Neural crest cell (in vitro differentiated cells): ENCODE measurements at regions not wholly inside any gene's neighbourhood (a gene's known extent, or its start where the extent isn't known, plus 50 kb on each side); places are given as distances from the start of the nearest gene placed in this dataset.

Experiments used
- DNase-seq: peaks from one replicate; pipeline ENCODE4 v3.0.0; 2021; ENCODE audit warnings: low read depth, mixed read lengths, low spot score
- H3K27ac Mint-ChIP-seq: one replicate; pipeline ENCODE4 v1.8.0; 2021; ENCODE audit warnings: mild to moderate bottlenecking, mixed read lengths; ENCODE audit not compliant: unreplicated experiment
- H3K27me3 Mint-ChIP-seq: 2 replicates; pipeline ENCODE4 v1.8.0; 2021; ENCODE audit warnings: low read depth, mild to moderate bottlenecking, mixed read lengths
- H3K36me3 Mint-ChIP-seq: 2 replicates; pipeline ENCODE4 v1.8.0; 2021; ENCODE audit warnings: low read depth, mild to moderate bottlenecking, mixed read lengths
- H3K4me1 Mint-ChIP-seq: 2 replicates; pipeline ENCODE4 v1.8.0; 2021; ENCODE audit warnings: mixed read lengths
- H3K4me3 Mint-ChIP-seq: one replicate; pipeline ENCODE4 v1.8.0; 2021; ENCODE audit warnings: mild to moderate bottlenecking, mixed read lengths
- H3K9me3 Mint-ChIP-seq: 2 replicates; pipeline ENCODE4 v1.8.0; 2021; ENCODE audit warnings: mixed read lengths
- TF ChIP-seq, protein P1 (sequence below): fragments of 200-600 bp; sonication (generic); conservative IDR thresholded peaks from 2 replicates; pipeline ENCODE4 v1.5.0; 2021; ENCODE audit warnings: antibody characterized with exemption, mild to moderate bottlenecking

DNA sequence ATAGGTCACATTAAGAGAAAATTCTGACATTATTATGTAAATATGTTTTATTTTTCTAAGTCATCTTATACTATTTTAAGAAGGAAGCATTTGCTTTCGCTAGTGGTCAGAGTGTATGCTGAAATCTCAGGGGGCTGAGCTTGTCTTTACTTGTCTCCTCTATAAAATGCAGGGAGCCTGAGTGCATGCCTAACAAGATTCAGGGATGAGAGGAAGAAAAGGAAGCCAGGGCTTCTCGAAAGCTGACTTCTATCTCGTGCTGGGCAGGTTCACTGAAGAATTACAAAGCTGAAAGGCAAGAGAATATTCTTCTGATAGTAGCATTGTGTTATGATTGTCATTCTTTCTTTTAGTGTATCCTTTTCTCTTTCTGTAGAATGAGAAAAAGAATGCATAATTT is 467.4 kb downstream of the SOX11 start:
- peaks cover 35% of the 10 kb centered on the region for H3K4me1 Mint-ChIP-seq
- peak overlapping the region; percentile 4 for H3K4me3 Mint-ChIP-seq
- no peak overlapping the region for H3K27ac Mint-ChIP-seq
- H3K9me3 Mint-ChIP-seq, result no peaks in the 10 kb centered on the region
- TF ChIP-seq, protein P1, sequence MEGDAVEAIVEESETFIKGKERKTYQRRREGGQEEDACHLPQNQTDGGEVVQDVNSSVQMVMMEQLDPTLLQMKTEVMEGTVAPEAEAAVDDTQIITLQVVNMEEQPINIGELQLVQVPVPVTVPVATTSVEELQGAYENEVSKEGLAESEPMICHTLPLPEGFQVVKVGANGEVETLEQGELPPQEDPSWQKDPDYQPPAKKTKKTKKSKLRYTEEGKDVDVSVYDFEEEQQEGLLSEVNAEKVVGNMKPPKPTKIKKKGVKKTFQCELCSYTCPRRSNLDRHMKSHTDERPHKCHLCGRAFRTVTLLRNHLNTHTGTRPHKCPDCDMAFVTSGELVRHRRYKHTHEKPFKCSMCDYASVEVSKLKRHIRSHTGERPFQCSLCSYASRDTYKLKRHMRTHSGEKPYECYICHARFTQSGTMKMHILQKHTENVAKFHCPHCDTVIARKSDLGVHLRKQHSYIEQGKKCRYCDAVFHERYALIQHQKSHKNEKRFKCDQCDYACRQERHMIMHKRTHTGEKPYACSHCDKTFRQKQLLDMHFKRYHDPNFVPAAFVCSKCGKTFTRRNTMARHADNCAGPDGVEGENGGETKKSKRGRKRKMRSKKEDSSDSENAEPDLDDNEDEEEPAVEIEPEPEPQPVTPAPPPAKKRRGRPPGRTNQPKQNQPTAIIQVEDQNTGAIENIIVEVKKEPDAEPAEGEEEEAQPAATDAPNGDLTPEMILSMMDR, result no peak
- H3K36me3 Mint-ChIP-seq, result no peaks in the 10 kb centered on the region
- no peaks in the 10 kb centered on the region for H3K27me3 Mint-ChIP-seq
- DNase-seq, result no peak

DNA sequence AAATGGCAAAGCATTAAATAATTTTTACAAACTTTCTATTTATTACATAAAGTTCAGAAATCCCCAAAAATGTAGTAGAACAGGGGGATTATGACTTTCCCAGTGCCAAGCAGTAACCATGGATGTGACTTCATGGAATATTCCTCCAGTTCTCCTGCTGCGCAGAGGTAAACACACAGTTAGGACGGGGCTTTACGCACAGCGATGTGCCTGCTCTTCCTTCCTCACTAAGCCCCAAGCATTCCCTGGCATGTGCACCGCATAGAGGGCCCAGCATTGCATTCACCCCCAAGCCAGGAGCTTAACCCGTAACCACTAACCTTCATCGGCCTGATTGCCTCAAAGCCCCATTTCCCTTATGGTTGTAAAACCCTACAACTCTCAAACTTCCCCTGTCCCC is 471.7 kb downstream of the SOX11 start:
- TF ChIP-seq, protein P1, result no peak
- H3K4me3 Mint-ChIP-seq, result no peak overlapping the region
- no peaks in the 10 kb centered on the region for H3K27me3 Mint-ChIP-seq
- H3K36me3 Mint-ChIP-seq, result no peaks in the 10 kb centered on the region
- H3K4me1 Mint-ChIP-seq, result peaks cover 31% of the 10 kb centered on the region
- H3K9me3 Mint-ChIP-seq, result no peaks in the 10 kb centered on the region
- no peak overlapping the region for H3K27ac Mint-ChIP-seq
- no peak for DNase-seq

DNA sequence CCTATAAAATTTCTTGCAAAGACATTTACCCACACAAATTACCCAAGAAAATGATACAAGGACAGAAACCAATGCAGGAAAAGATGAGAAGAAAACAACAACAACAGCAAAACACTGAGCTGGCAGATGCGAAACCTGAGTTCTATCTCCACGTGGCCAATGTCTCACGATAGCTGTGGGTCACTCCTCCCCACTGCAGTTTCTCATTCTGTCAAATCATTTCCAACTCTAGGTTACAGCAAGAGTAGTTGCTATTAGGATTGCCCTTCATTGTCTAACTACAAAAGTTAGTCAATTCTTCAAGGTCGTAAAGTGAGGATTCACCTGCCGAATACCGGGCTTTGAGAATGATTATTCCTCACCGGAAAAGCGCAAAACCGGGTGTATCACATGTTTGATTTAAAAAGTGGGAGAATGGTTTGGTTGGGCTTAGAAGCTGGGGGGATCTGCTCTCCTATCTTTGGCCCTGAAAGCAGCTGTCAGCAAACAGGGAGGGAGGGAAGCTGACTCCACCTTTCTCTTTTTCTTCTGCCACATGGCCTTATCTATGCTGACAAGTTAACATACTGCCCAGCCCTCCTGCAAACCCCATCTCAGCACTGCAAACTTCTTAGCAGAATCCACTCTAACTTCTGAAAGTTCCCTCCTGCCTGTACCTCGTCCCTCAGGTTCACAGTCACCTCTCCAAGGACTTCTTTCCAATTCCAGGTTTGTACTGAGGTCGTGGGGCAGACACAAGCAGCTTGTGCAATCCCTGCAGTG is 473.0 kb downstream of the SOX11 start:
- Mint-ChIP-seq H3K27ac (peak overlapping the region; percentile 95), H3K4me1 (peaks cover 21% of the 10 kb centered on the region)

DNA sequence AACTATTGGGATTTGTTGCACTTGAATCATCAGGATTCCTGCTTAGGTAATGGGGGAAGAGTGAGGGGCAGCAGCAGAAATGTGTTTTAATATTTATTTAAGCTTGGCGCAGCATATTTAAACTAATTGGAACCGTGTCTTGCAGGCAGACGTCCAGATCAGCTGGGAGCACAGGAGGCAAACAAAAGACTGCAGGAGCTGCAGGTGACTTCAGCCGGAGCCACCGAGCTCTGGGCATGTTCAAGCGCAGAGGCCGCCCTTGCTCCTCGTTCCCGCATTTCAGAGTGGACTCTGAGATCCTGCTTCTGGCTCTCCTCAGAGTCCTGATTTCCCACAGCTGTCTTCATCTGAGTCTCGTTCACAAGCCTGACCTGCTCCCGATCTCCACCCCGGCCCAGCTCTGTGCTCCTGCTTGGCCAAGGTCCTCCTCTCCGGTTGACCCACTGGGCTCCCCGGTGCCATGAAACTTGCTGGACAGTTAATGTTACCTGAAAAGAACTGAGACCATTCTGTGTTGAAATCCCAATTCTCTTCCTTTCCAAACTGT is 475.5 kb downstream of the SOX11 start:
- peaks cover 2% of the 10 kb centered on the region for H3K9me3 Mint-ChIP-seq
- no peak overlapping the region for H3K27ac Mint-ChIP-seq
- H3K4me3 Mint-ChIP-seq, result no peak overlapping the region
- TF ChIP-seq, protein P1, result no peak
- no peaks in the 10 kb centered on the region for H3K36me3 Mint-ChIP-seq
- peaks cover 17% of the 10 kb centered on the region for H3K4me1 Mint-ChIP-seq
- H3K27me3 Mint-ChIP-seq, result no peaks in the 10 kb centered on the region
- no peak for DNase-seq

More for the DNA sequence above, 473.0 kb downstream of the SOX11 start:
- Mint-ChIP-seq H3K4me3 (no peak overlapping the region), H3K27me3 (no peaks in the 10 kb centered on the region), H3K9me3 (no peaks in the 10 kb centered on the region), H3K36me3 (no peaks in the 10 kb centered on the region)
- DNase-seq, result no peak
- TF ChIP-seq, protein P1, result no peak

DNA sequence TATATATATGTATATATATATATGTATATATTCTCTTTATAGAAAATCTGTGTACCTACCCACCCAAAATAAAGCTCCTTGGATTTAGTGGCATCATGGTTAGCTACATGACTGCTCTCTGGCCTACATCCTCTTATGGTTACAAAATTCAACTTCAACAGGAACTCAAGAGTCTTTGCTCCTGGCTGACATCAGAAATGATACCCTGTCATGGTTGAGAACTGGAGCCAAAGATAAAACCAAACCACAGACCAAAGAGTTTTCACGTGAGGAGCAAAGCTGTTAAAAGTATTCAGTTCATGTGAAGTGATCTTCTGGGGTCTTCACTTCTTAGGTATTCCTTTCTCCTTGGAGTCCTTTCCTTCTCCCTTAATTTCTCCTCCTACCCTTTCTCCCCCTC is 476.3 kb downstream of the SOX11 start:
- DNase-seq, result no peak
- Mint-ChIP-seq H3K27ac (no peak overlapping the region), H3K4me1 (peaks cover 17% of the 10 kb centered on the region), H3K27me3 (no peaks in the 10 kb centered on the region), H3K36me3 (peaks cover 4% of the 10 kb centered on the region), H3K4me3 (no peak overlapping the region), H3K9me3 (peaks cover 5% of the 10 kb centered on the region)
- TF ChIP-seq, protein P1, result no peak
